K562 (cell line): ENCODE measurements at regions not wholly inside any gene's neighbourhood (a gene's known extent, or its start where the extent isn't known, plus 50 kb on each side); places are given as distances from the start of the nearest gene placed in this dataset.

Experiments used
- ATAC-seq: fragments of 200-7000 bp; cut with Tn5 transposase; 3 replicates; pipeline ENCODE4 v1.9.1; 2020; ENCODE audit warnings: moderate library complexity
- BruUV-seq: library from RNA; stranded (reverse); fragments of 400-500 nt; replicated peaks from 2 replicates; lab custom pipeline; 2021; lab: Mats Ljungman, UMichigan
- CTCF ChIA-PET: fragments of 300-600 bp; formaldehyde crosslinking; extraction: SDS; loops from one replicate; lab custom pipeline; 2021; ENCODE audit warnings: low intra/inter-chr PET ratio; lab: Yijun Ruan, JAX
- POLR2A ChIA-PET: fragments of 300-600, 350-650 bp; sonication (Branson Sonifier 250); formaldehyde crosslinking; extraction: SDS; loops from one replicate; lab custom pipeline; 2021; ENCODE audit warnings: antibody characterized with exemption, inconsistent platforms; lab: Yijun Ruan, JAX
- DNase-seq, 4 experiments: peaks; one replicate each; pipeline versions ENCODE4 v3.0.0 to v3.0.0-alpha.2; 2011 to 2018; ENCODE audit warnings: low spot score in 3 of 4, mixed read lengths in 3 of 4; ENCODE audit errors: extremely low read depth in 1 of 4
- FAIRE-seq: peaks from 2 replicates; lab custom pipeline; 2011; peaks lifted over from hg19 to GRCh38; lab: Jason Lieb, UNC
- H2AFZ ChIP-seq: 2 replicates; pipeline ENCODE4 v1.6.0; 2011; ENCODE audit warnings: low read depth, low read length, control low read depth, inconsistent platforms
- H3K27ac ChIP-seq: fragments of 200-600 bp; 3 replicates; pipeline ENCODE4 v1.8.0; 2011; ENCODE audit warnings: low read depth, mild to moderate bottlenecking, control low read depth, inconsistent platforms, low read length, moderate library complexity, mixed read lengths; ENCODE audit errors: extremely low read depth
- H3K27me3 ChIP-seq, 2 experiments: fragments of 300-600 bp in 1 of 2; 2 replicates in 1 of 2; 3 replicates in 1 of 2; pipeline versions ENCODE4 v1.6.0 to v1.8.0; 2011; ENCODE audit warnings: inconsistent platforms in 2 of 2, low read length in 2 of 2, mild to moderate bottlenecking in 1 of 2, mixed read lengths in 1 of 2, moderate library complexity in 1 of 2; ENCODE audit not compliant: control insufficient read depth in 2 of 2, insufficient read depth in 2 of 2
- H3K36me3 ChIP-seq: fragments of 300-600 bp; 3 replicates; pipeline ENCODE4 v1.8.0; 2011; ENCODE audit warnings: mild to moderate bottlenecking, low read length, inconsistent platforms; ENCODE audit not compliant: control insufficient read depth, insufficient read depth
- H3K4me1 ChIP-seq, 2 experiments: fragments of 200-600 bp in 1 of 2; replicated peaks in 1 of 2; 2 replicates in 1 of 2; 3 replicates in 1 of 2; pipeline versions ENCODE4 v1.5.1 to v1.8.0; 2011; ENCODE audit warnings: inconsistent platforms in 2 of 2, low read length in 2 of 2, mild to moderate bottlenecking in 1 of 2, mixed read lengths in 1 of 2, moderate library complexity in 1 of 2; ENCODE audit not compliant: control insufficient read depth in 2 of 2, insufficient read depth in 2 of 2
- H3K4me2 ChIP-seq: 2 replicates; pipeline ENCODE4 v1.6.1; 2011; ENCODE audit warnings: low read length, control low read depth, inconsistent platforms, mixed read lengths; ENCODE audit not compliant: insufficient read depth
- H3K4me3 ChIP-seq: fragments of 200-600 bp; sonication (generic), shearing (Covaris generic); 2 replicates; pipeline ENCODE4 v1.5.1; 2016; ENCODE audit warnings: control low read depth, inconsistent platforms
- H3K79me2 ChIP-seq: fragments of 200-600 bp; 3 replicates; pipeline ENCODE4 v1.8.0; 2011; ENCODE audit warnings: low read length, inconsistent platforms; ENCODE audit not compliant: control insufficient read depth, insufficient read depth
- H3K9ac ChIP-seq, 2 experiments: 2 replicates each; pipeline versions ENCODE4 v1.6.0 to v1.6.1; 2011; ENCODE audit warnings: low read depth in 2 of 2, low read length in 2 of 2, control low read depth in 1 of 2, inconsistent platforms in 1 of 2, mild to moderate bottlenecking in 1 of 2, mixed read lengths in 1 of 2; ENCODE audit not compliant: insufficient read depth in 1 of 2
- H3K9me1 ChIP-seq: one replicate; pipeline ENCODE4 v1.6.0; 2011; ENCODE audit warnings: inconsistent platforms, mild to moderate bottlenecking, low read length, moderate library complexity; ENCODE audit not compliant: control insufficient read depth, insufficient read depth
- H3K9me3 ChIP-seq: replicated peaks from 2 replicates; pipeline ENCODE4 v1.5.1; 2011; ENCODE audit warnings: low read depth, low read length, inconsistent platforms; ENCODE audit not compliant: control insufficient read depth, insufficient read depth
- H4K20me1 ChIP-seq: replicated peaks from 2 replicates; pipeline ENCODE4 v1.6.1; 2011; ENCODE audit warnings: low read length, inconsistent platforms, mixed read lengths; ENCODE audit not compliant: control insufficient read depth, insufficient read depth
- CBFA2T3 ChIP-seq: fragments of 450-650 bp; IDR thresholded peaks from 2 replicates; pipeline ENCODE4 v1.6.1; 2017
- CBX1 ChIP-seq: sonication (generic); IDR thresholded peaks from 2 replicates; pipeline ENCODE4 v1.6.1; 2016; ENCODE audit warnings: antibody characterized with exemption, low read depth, mild to moderate bottlenecking
- CGGBP1 ChIP-seq: fragments of 250-450 bp; sonication (Bioruptor Pico); IDR thresholded peaks from 2 replicates; pipeline ENCODE4 v1.9.0; 2021; ENCODE audit warnings: mild to moderate bottlenecking
- HINFP ChIP-seq: fragments of 450-650 bp; conservative IDR thresholded peaks from 2 replicates; pipeline ENCODE4 v1.6.1; 2016; ENCODE audit warnings: missing genetic modification characterization, low read depth, mild to moderate bottlenecking, control low read depth, missing compliant biosample characterization
- HIVEP1 ChIP-seq: fragments of 250-450 bp; sonication (Bioruptor Pico); IDR thresholded peaks from 2 replicates; pipeline ENCODE4 v1.4.0; 2020; ENCODE audit warnings: mild to moderate bottlenecking
- KAT8 ChIP-seq: fragments of 450-650 bp; IDR thresholded peaks from 2 replicates; pipeline ENCODE4 v1.6.1; 2016; ENCODE audit warnings: low read depth, mild to moderate bottlenecking
- KLF16 ChIP-seq: IDR thresholded peaks from 2 replicates; pipeline ENCODE4 v1.6.1; 2016; ENCODE audit warnings: antibody characterized with exemption
- MXI1 ChIP-seq: IDR thresholded peaks from 2 replicates; pipeline ENCODE4 v1.6.1; 2011; ENCODE audit warnings: low read depth, mild to moderate bottlenecking, improper control_type of control experiment, low read length
- POLR2AphosphoS5 ChIP-seq: IDR thresholded peaks from 2 replicates; pipeline ENCODE4 v1.6.1; 2011; ENCODE audit warnings: mild to moderate bottlenecking, low read depth, low read length, moderate library complexity; ENCODE audit not compliant: control insufficient read depth, insufficient read depth
- ZBTB40 ChIP-seq, 2 experiments: fragments of 450-650 bp in 1 of 2; sonication (generic) in 1 of 2; formaldehyde crosslinking in 1 of 2; IDR thresholded peaks; 2 replicates each; pipeline versions ENCODE4 v1.7.1 to v1.9.0; 2016 to 2022; ENCODE audit warnings: inconsistent platforms in 1 of 2, mild to moderate bottlenecking in 1 of 2, missing genetic modification reagents in 1 of 2
- ZSCAN29 ChIP-seq: fragments of 450-650 bp; IDR thresholded peaks from 2 replicates; pipeline ENCODE4 v1.6.1; 2017
- WGBS: fragments of 100-300 bp; shearing (Covaris generic); methylation state at CpG from one replicate; pipeline ENCODE4 v1.1.6; 2016; ENCODE audit warnings: low coverage, mixed read lengths; ENCODE audit not compliant: insufficient coverage; ENCODE audit errors: missing lambda C conversion rate; 5-methylcytosine and 5-hydroxymethylcytosine counted together
- in situ Hi-C: fragments of 300-500 bp; cut with MboI; formaldehyde crosslinking; loops from 4 replicates; pipeline ENCODE4 v1.15.0; 2018; ENCODE audit warnings: inconsistent platforms, mixed read lengths
- intact Hi-C: fragments of 100-400 bp; cut with micrococcal nuclease; formaldehyde crosslinking; loops from 2 replicates; pipeline ENCODE4 v1.14.2; 2022

GRCh38 chr7:65269150-65269856 is 104.4 kb upstream of the ZNF92 start:
- POLR2A ChIA-PET = interaction anchor here (0.6 to 1.4 kb wide), 5 partner anchors 18 to 310 kb away, joined by 3 to 4 read pairs (median 3); partner anchors contain the start of gene ZNF92
- Histone ChIP-seq H3K4me2 (peak overlapping the region; percentile 94), H3K9me1 (no peaks in the 10 kb centered on the region), H3K27me3 (peaks cover 0 to 26% of the 10 kb centered on the region in 2 experiments; a peak in 1 of 5 replicates), H4K20me1 (no peaks in the 10 kb centered on the region), H3K4me1 (peaks cover 5 to 13% of the 10 kb centered on the region in 2 experiments; a peak in 4 of 5 replicates), H3K79me2 (peaks cover 15% of the 10 kb centered on the region; the same call in 2 of the 3 replicates), H3K36me3 (no peaks in the 10 kb centered on the region), H3K4me3 (peak overlapping the region; percentile 60), H3K9ac (peak overlapping the region; percentile 72 to 96), H3K9me3 (0 out of 2 replicates have a peak, but pooled peaks cover 2% of the 10 kb centered on the region), H3K27ac (peak overlapping the region; percentile 67), H2AFZ (peak overlapping the region; percentile 98)
- ATAC-seq = peak; percentile 98
- TSS peak; percentile 35 for BruUV-seq
- CTCF ChIA-PET = no interaction called here
- intact Hi-C loops (no loop called here), in situ Hi-C loops (no loop called here)
- WGBS = 4% methylated on average over 30 of the region's 37 CpGs
- FAIRE-seq = peak; percentile 96
- DNase-seq = peak; percentile 96 to 97 (median 96)
- TF ChIP-seq HINFP (tag) (no peak), MXI1 (no peak), CGGBP1 (no peak), POLR2AphosphoS5 (peak; percentile 69), CBFA2T3 (no peak), ZSCAN29 (no peak), ZBTB40 (IDR thresholded peaks at IDR 0.05) (no peak), ZBTB40 (CRISPR knock-in tag; IDR thresholded peaks at IDR 0.05) (no peak), HIVEP1 (CRISPR knock-in tag) (no peak), KLF16 (no peak), CBX1 (0 out of 2 replicates have a peak, but pooled peaks have one; percentile 49), KAT8 (no peak)
